GM18511 (cell line): ENCODE measurements at regions not wholly inside any gene's neighbourhood (a gene's known extent, or its start where the extent isn't known, plus 50 kb on each side); places are given as distances from the start of the nearest gene placed in this dataset.
A peak's percentile ranks its signal among the peaks of the same experiment; 100 is the strongest.

ENCODE experiments used
- ATAC-seq: cut with Tn5 transposase; IDR thresholded peaks from one replicate; pipeline ENCODE4 v1.9.1; 2021; ENCODE audit warnings: mild to moderate bottlenecking, moderate library complexity; ENCODE audit not compliant: unreplicated experiment

DNA sequence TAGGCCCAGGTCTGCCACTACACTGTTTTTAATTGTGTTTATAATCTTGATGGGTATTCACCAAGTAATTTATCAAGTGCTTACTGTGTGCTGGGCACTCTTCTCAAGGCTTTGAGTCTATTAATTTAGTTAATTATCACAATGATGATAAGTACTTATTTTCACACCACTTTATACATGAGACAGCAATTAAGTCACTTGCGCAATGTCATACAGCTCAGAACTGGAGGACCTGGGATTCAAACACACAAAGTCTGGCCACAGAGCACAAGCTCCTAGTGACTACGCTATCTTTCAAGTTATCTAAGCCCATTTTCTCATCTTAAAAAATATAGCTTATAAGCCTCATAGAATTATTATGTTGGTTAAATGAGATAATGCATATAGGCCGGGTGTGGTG, 85.0 kb downstream of the LLPH start:
- no peak for ATAC-seq

DNA sequence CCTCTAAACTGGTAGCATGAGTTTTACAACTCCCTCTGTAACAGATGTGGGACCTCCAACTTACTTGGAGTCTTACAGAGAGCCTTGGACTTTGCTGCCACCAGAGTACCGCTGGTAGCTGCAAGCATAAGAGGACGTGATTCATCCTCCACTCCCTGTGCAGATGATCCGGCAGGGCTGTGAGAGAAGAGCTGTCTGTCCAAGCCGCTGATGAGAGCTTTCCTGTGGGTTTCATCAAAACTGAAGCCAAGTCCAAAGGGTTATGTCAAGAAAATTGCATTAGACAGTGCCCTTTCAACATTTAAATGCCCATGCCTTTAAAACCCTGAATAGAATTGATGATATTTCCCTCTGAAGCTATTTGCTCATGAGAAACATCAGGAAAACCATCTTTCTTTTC, 85.8 kb downstream of the LLPH start:
- no peak for ATAC-seq

DNA sequence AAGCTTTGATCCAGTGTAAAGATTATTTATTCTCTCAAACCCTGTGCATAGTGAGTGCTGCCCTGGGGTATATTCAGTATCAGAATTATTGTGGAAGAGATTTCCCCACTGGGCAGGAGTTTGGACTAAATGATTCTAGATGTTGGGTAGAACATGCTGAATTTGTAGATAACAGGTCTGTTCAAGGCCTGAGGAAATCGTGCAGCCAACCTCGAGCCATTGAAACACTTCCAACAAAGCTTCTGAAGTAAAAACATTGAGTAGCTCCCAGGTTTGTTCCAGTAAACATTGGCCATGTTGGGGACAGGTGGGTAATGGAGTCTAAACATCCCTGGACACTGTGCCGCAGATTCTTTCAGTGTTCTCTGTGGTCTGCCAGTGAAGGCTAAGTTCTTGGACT, 87.5 kb downstream of the LLPH start:
- no peak for ATAC-seq

DNA sequence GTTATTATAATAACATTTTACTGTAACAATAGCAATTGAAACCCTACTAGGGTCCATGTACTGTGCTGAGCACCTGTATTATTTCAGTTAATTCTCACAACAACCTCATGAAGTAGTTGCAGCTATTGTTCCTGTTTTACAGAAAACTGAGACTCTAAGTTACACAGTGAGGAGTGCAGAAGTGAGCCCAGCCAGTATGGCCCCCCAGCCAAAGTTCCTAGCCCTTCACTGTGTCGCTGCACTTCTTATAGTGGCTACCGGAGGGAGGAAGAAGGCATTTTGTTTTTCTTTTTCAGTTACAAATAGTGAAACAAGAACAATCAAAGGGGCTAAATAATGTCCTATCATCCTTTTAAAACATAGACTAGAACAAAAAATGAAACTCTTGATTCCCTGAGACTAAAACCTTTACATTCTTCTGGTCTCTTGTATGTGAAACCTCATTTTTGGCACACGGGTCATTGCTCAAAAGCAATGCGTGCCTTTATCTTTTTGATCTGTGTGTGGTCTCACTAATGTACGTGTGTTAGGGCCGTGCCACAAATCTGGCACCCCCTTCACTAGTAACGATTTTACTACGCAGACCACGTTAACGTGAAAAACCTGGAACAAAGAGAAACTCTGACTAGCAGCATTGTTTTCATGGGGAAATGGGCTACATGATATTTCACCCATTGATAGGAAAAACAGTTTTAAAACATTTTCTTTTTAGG, 88.7 kb downstream of the LLPH start:
- no peak for ATAC-seq

DNA sequence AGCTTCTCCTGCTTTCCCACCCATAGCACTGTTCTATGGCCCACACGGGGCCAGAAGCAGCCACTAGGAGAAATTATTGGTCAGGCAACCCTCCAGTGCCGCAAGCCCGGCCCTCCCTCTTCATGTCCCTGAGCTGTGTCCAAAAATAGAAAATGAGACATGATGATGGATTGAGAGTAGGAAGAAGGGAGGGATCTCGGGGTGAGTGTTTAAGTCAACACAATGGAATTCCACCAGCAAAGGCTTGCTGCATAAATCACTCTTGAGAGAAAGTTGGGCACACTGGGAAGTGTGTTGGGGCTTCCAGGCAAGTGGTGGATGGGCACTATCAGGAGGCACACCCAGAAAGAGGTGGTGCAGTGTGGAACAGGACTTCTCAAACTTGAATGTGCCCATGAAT, 94.2 kb downstream of the LLPH start:
- ATAC-seq = no peak

DNA sequence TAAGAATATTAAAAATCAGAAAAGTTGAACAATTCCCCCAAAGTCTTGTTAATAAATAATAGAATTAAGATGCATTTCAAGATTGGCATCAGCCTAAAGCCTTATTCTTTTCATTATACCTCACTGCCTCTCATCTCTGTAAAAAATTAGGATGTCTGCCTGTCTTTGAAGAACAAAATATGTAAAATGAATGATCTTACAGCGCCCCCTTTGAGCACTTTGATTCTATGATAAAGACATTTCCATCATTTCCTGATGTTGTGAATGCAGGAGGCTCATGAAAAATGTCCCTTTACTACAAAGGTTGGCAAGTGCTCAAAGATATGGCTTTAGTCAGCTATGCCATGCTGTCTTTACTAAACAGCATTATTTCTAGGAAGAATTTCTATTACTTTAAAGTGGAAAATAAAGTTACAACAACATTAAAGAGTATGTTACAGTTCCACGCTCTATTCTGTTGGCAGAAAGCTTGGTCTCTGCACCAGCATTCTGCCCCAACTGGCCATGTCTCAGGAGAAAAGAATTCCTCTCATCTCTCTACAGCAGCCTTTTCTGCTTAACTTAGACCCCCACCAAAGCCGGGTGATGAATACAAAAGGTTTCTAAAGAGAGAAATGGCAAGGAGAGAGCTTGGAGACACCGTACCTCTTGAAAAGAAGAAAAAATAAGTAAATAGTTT, 95.1 kb downstream of the LLPH start:
- no peak for ATAC-seq

DNA sequence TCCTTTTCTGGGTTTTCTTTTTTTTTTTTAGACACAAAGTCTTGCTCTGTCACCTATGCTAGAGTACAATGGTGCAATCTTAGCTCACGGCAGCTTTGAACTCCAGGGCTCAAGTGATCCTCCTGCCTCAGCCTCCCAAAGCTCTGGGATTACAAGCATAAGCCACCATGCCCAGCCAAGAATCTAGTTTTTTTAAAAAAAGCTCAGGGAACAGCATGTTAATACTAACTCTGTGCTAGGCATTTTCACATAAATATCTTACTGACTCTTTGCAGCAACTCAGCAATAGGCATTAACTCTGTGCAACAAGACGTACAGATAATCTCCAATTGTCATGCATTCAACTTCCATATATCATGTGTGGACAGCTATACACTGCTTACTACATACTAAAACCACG, 97.4 kb downstream of the LLPH start:
- ATAC-seq = peak; percentile 25

DNA sequence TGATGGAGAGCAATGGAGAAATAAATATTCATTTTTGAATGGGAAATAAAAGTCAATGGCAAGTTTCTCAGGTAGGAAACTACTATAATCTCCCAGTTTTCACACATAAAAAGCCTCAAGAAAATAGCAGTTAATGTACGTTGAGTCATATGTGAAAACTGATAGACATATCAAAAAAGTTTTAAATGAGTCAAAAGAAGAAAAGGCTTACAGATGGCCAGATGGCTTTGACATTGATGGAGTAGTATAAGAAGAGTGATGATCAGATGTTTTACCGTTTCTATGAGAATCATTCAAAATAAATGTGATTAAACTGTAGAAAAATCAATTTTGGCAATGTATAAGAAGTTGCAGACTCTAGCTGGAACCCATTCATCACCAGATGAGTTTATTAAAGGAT, 97.8 kb downstream of the LLPH start:
- peak; percentile 70 for ATAC-seq

DNA sequence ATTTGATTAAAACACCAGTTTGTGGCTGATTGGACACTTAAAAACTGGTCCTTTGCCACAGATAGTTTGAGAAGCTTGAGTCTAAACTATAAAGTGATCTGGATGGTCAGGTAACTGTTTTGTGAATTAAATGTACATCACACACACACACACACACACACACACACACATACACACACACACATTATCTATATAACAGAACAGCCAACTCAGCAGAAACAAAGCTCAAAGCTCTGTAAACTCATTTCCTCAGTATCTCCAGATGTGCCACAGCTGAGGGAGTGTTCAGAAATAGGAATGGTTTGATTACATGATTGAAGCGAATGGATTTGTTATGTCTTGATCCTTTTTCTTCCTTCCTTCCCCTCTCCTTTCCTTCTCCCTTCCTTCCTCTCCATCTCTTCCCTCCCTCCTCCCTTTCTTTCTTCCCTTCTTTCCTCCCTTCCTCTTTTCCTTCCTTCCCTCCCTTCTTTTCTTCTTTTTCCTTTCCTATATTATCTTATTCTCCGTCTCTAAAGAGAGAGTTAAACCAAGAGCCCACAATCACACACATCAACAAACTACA, 100.3 kb downstream of the LLPH start:
- no peak for ATAC-seq

DNA sequence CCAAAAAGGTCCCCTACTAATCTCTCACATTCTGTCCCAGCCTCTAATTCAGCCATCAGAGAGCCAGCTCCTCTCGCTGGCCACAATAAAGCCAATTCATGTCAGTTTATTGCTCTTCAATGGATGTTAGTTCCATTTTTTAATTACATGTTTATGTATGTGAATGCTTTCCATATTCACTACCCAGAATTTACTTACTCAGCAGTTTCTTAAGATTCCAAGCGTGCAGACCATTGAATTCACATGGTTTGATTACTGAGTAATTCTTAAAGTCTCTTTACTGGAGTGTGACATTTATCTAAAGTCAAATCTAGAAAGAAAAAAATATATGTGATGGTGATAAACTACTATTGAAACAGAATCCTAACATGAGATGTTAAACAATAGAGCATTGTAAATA, 102.2 kb downstream of the LLPH start:
- no peak for ATAC-seq

DNA sequence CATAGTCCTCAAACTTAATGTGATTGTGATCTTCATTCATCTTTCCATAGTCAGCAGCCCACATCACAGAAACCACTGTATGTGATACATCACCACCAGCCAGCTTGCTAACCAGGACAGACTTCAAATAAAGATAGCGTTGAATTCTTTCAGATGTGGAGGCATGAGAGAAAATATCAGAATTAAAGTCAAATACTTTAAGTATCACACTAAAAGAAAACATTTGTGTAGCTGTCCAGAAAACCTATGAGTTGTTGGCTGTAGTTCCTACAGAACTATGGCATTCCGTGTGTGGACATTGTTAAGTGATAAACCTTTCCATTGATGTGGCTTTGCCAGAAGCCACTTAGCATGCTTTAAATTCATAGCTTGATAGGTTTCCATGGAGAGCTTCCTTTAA, 105.1 kb downstream of the LLPH start:
- ATAC-seq = no peak

DNA sequence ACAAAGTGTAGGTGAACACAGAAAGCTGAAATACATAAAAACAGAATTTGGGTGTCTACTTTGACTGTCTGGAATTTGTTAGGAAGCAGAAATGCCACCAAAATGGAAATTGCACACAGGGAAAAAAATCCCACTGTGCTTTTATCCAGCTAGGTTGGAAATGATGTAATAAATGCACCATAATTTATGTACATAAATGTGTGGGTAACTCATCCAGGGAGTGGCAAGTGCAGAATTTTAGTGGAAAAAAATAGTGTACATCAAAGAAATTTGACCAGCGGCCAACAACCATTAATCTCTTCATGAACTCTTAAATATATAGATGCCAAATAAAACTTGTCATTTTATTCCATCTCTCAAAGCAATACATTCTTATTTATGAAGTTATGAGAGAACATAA, 105.6 kb downstream of the LLPH start:
- no peak for ATAC-seq

DNA sequence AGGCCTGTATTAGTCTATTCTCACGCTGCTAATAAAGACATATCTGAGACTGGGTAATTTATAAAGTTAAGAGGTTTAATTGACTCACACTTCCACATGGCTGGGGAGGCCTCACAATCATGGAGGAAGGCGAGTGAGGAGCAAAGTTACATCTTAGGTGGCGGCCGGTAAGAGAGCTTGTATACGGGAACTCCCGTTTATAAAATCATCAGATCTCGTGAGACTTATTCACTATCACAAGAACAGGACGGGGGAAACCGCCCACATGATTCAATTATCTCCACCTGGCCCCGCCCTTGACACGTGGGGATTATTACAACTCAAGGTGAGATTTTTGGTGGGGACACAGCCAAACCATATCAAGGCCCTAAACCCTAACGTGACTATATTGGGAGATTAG, 110.1 kb downstream of the LLPH start:
- ATAC-seq = no peak

DNA sequence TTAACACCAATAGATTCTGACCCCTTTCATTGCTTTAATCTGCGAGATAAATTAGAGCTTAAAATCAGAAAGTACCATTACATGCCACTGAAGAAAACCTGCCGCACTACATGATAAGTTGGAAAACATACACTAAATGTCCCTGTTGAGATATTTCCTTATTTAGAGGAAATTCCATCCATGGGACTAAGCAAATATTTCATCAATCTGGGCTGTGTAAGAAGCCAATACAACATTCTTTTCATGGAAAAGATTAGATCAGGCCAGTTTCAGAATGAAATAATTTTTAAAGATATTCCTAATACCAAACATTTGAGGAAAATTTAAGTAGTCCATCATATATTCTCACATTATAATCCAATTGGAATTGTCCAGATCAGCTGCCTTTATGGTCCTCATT, 112.8 kb downstream of the LLPH start:
- ATAC-seq = no peak
